Jurkat, Clone E6-1 (cell line): ENCODE measurements at regions not wholly inside any gene's neighbourhood (a gene's known extent, or its start where the extent isn't known, plus 50 kb on each side); places are given as distances from the start of the nearest gene placed in this dataset.
"Not testable (repeated sequence)": the region's sequence is repeated elsewhere in the genome, so short reads cannot be mapped to it uniquely, and the experiment has no call there.

Source experiments
- DNase-seq: peaks from one replicate; pipeline ENCODE4 v3.0.0-alpha.2; 2011; ENCODE audit warnings: low read depth, low spot score
- H3K4me3 ChIP-seq: 2 replicates; pipeline ENCODE4 v1.5.1; 2011; ENCODE audit warnings: mild to moderate bottlenecking, low read length, control low read depth, moderate library complexity

DNA sequence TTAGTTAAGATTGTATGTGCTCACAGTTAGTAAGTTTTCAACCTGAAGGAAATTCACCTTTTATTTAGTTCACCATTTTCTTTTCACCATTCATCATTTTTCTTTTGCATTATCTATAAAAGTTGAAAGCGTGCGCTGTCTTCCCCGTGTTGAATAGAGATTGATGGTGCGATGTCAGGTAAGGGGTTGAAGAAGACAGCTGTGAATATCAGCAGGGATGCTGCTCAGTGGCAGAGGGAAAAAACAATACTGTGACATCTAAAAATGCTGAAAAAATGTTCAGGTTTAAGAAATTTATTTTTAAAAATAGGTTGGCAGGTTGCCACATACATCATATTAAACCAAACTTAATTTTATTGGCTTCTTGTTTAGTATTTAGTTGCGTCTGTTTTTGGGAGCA lies 815.0 kb downstream of the DTWD2 start:
- no peak overlapping the region for H3K4me3 ChIP-seq
- DNase-seq: no peak

DNA sequence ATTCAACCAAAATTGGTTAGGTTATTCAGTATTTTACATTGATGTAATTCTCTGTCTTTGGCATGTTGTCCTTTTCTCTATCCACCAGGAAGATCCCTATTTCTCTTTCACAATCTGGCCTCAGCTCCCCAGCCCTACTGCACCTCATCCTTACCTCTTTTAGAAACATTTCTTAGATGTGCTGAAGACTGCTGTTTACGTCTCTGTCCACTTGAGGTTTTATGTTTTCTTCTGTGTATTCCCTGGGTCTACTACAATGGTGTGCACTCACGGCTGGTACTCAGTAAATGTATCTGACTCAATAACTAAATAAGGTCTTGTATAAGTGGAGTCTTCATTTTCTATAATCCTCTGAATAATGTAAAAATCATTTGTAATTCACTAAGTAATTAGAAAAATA lies 822.7 kb downstream of the DTWD2 start:
- DNase-seq: no peak
- no peak overlapping the region for H3K4me3 ChIP-seq

DNA sequence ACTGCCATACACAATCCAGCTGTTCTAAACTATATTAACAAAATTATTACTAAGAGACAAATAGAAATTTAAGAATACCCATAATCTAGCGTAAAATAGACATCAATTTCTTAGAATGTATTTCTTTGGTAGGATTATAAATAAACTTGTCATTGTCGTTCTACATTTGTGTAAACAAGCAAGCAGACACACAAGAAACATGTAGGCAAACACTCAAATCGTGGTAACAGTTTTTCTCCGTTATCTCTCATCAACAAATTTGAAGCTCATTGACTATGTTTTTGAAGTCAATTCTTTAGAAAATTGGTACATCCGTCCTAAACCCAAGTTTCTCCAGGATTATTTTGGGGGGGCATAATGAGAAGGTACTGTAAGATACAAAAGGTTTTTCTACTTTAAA lies 832.2 kb downstream of the DTWD2 start:
- DNase-seq: no peak
- H3K4me3 ChIP-seq: no peak overlapping the region

DNA sequence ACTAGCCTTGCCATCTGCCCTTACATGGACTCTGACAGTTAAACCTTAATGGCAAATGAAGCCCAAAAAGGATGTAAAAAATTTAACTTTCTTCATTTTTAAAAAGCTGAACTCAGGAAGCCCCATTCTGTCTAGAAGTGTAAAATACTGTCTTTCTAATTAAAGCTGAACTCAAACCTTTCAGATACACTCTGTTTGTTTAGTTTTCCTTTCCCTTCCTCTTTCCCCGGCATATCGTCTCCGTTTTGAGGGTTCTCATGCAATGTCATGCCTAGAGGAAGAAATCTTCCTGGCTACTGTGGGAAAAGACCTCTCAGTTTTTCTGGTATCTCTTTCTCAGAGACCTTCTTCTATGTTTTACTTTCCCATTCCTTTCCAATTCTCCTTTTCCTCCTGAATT lies 841.5 kb downstream of the DTWD2 start:
- no peak for DNase-seq
- no peak overlapping the region for H3K4me3 ChIP-seq

DNA sequence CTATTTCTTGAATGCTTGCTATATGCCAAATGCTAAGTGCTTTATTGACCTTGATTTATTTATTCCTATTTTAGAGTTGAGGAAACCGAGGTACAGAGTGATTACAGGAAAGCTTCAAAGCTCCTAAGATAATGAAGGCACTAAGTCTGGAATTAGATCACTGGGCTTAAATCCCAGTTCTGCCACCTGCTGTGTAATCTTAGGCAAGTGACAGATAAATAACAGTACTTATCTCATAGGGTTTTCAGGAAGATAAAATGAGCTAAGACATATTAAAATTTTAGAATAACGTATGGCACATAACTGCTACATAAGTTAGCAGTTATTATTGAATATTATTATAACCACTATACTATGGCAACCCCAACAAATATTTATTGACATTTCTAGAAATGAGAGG lies 843.8 kb downstream of the DTWD2 start:
- no peak overlapping the region for H3K4me3 ChIP-seq
- no peak for DNase-seq

DNA sequence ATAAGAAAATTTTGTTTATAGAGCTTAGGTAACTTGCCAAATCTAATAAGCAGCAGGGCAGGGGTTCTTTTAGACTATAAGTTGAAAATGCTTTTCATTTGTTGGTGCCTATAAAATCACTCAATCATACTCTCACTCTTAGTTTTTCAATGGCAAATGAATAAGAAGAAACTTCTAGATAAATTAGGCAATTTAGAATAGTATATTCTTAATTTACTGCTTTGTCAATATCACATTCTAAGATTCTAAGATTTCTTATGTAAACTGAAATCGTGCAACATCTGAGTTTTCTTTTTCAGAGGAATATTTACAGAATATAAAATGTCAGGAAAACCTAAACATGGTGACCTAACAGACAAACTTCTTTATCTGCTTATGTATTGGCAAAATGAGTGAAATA lies 849.0 kb downstream of the DTWD2 start:
- no peak overlapping the region for H3K4me3 ChIP-seq
- no peak for DNase-seq

DNA sequence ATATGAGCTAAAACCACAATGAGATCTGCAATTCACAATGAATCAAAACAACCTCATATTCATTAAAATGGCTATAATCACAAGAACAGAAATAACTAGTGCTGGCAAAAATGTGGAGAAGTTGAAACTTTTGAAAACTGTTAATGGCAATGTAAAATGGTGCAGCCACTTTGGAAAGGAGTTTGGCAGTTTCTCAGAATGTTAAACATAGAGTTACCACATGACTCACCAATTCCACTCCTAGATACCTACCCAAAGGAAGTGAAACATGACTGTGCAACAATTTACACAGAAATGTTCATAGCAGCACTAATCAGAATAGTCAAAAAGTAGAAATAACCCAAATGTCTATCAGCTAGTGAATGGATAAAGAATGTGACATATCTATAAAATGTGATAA lies 862.2 kb downstream of the DTWD2 start:
- no peak for DNase-seq
- no peak overlapping the region for H3K4me3 ChIP-seq

DNA sequence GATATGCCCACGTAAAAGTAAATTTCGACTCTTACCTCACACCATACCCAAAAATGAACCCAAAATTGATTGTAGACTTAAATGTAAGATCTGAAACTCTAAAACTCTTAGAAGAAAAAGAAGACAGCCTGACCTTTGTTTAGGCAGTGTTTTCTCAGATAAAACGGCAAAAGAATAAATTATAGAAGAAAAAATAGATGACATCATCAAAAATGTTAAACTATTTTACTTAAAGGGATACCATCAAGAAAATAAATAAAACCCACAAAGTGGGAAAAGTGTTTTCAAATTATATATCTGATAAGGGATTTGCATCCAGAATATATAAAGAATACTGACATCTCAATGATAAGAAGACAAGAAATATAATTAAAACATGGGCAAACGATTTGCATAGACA lies 862.7 kb downstream of the DTWD2 start:
- no peak for DNase-seq
- no peak overlapping the region for H3K4me3 ChIP-seq

DNA sequence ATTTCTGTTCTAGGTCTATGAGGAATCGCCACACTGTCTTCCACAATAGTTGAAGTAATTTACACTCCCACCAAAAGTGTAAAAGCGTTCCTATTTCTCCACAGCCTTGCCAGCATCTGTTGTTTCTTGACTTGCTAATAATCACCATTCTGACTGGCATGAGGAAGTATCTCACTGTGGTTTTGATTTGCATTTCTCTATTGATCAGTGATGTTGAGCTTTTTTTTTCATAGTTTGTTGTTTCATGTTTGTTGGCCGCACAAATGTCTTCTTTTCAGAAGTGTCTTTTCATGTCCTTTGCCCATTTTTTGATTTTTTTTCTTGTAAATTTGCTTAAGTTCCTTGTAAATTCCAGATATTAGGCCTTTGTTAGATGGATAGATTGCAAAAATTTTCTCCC lies 867.1 kb downstream of the DTWD2 start:
- DNase-seq: no peak
- H3K4me3 ChIP-seq: no peak overlapping the region

DNA sequence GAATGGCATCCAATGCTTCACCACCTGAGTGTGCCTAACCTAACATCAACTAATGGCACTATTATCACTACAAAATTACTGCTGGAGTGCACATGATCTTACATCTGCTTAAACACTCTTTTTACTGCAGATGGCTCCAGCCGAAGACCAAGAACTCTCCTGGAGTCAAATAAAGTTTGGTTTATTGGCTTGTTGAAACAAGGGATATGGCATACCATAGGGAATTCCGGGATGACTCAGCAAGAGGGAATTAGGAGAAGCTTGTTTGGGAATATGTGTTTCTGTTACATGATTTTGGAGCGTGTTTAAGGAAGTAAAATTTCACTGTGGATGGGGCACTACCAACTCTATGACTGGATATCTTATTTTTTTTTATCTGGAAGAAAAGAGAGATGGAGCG lies 872.6 kb downstream of the DTWD2 start:
- DNase-seq: no peak

DNA sequence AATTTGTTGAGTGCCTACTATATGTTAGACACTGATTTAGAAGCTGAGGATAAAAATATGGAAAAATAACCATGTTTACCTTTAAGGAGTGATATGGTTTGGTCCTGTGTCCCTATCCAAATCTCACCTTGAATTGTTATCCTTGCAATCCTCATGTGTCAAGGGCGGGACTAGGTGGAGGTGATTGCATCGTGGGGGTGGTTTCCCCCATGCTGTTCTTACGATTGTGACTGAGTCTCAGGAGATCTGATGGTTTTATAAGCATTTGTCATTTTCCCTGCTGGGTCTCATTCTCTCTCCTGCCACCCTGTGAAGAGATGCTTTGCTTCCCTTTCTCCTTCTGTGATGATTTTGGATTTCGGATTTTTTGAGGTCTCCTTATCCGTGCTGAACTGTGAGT lies 876.4 kb downstream of the DTWD2 start:
- DNase-seq: no peak
- no peak overlapping the region for H3K4me3 ChIP-seq

More for the DNA sequence above, 872.6 kb downstream of the DTWD2 start:
- H3K4me3 ChIP-seq: no peak overlapping the region

DNA sequence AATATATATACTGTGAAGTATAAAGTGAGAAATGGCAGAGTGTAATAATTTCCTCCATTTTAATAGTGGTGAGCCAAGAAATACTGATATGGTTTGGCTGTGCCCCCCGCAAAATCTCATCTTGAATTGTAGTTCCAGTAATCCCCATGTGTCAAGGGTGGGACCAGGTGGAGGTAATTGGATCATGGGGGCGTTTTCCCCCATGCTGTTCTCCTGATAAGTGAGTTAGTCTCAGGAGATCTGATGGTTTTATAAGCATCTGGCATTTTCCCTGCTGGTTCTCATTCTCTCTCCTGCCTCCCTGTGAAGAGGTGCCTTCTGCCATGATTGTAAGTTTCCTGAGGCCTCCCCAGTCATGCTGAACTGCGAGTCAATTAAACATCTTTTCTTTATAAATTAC lies 881.1 kb downstream of the DTWD2 start:
- not testable (repeated sequence) for DNase-seq, H3K4me3 ChIP-seq

DNA sequence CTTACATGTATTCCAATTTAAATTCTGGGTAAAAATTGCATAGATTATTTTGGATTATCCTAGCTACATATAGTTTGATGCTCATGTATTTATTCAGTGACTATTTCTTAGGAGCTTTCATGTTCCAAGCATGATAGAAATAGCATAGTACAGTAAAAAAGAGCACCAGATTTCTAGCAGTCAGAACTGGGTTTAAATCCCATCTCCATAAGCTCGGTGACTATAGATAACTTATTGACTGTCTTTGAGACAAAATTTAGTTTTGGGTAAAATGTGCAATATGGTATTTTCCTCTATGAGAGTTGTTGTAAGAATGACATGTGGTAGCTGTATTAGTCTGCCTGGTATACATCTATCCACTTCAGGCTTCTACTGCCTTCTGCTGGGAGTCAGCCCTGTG lies 889.6 kb downstream of the DTWD2 start:
- no peak for DNase-seq
- no peak overlapping the region for H3K4me3 ChIP-seq

DNA sequence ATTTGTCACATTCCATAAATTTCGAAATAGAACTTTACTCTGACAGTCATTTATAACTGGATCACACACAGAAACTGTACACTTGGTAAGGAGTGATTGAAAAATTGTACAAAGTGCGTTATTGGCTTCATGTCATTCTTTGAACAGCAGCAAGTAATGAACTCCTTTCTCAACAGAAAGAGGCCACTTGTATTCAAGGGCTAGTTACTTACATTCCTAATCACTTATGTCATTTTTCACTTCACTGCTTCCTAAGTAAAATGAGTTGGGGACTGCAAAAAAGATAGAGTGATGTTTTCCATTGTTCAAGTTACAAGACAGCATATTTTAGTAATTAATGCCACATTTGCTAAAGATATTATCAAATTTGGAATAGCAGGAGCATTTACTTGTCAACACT lies 893.2 kb downstream of the DTWD2 start:
- no peak overlapping the region for H3K4me3 ChIP-seq
- DNase-seq: no peak

DNA sequence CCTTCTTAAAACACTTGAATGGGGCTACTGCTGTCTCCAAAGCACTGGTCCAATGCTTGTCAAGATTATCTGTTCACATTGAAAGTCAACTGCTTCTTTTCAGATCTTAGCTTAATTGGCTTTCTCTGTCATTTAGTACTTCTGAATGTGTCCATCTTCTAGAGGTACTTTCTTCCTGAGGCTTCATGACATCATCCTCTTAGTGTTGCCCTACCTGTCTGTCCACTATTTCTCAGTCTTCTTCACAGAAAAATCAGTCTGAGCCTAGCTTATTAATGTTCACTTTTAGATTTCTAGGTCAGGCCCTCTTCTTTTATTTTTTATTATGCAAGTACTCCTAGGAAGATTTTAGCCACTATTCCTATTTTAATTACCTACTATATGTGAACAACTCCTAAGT lies 899.9 kb downstream of the DTWD2 start:
- DNase-seq: no peak
- no peak overlapping the region for H3K4me3 ChIP-seq

DNA sequence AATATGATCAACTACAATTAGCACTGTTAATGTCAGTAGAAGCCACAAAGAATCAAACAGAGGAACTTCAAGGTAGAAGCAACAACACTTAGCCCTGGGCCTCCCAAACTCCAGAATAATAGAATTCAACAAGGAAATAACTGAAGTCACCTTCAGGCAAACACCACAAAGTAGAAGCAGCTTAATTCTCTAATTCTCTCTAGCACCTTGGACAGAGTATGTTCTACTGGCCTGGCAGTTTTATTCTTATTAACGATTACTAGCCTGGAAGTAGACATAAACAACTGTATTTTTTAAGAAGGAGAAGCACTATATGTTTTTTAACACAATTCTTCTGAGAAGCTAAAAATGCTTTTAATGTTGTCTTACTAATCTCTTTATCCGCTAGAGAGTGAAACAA lies 911.9 kb downstream of the DTWD2 start:
- DNase-seq: no peak

DNA sequence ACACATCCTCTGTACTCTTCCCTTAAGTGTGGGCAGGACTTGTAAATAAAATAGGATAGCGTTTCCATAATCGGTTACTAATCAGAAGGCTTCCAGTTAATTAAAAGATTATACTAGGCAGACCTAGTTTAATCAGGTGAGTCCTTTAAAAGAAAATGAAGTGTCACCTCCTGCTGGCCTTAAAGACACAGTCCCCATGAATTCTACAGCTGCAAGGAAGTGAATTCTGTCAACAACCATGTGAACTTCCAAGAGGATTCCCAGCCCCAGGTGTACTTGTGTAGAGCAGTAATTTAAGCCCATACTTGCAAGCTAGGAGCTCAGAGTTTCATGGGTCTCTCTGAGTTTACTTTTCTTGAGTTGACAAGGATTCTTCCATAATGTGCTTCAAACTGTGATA lies 918.3 kb downstream of the DTWD2 start:
- DNase-seq: no peak
- no peak overlapping the region for H3K4me3 ChIP-seq

More for the DNA sequence above, 911.9 kb downstream of the DTWD2 start:
- no peak overlapping the region for H3K4me3 ChIP-seq

DNA sequence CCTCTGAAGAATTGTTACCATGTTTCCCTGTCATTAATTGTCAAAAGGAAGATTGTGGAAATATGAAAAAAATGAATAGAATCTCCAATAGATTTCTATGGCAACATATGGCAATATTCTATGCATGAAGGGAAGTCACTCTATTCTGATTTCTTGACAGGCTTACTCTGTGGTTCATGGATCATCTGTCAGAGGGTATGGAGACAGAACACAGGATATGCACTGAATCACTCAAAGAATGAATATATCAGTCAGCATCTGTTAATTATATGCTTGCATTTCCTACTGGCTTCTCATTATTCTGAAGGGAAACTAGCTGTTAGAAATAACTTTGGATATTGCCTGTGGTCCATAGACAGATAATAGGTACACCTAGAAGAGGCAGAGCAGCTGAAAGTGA lies 918.9 kb downstream of the DTWD2 start:
- DNase-seq: no peak
- H3K4me3 ChIP-seq: no peak overlapping the region

DNA sequence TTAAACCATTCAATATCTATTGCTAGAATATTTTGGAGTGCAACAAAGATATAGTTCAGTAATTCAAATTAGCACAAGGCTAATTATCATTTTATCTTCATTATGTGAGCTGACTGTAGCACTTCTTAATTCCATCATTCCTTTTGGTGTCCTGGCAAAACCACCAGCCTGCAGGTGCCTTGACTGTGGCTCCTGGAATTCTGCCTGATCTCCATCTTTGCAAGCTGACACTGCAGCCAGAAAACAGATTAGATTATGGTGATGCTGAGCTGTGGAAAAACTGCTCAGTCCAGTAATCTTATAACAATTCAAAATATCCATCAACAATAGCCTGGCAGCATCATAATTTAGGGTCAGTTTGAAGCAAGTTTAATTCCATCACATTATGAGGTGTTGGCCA lies 919.5 kb downstream of the DTWD2 start:
- no peak overlapping the region for H3K4me3 ChIP-seq
- no peak for DNase-seq

DNA sequence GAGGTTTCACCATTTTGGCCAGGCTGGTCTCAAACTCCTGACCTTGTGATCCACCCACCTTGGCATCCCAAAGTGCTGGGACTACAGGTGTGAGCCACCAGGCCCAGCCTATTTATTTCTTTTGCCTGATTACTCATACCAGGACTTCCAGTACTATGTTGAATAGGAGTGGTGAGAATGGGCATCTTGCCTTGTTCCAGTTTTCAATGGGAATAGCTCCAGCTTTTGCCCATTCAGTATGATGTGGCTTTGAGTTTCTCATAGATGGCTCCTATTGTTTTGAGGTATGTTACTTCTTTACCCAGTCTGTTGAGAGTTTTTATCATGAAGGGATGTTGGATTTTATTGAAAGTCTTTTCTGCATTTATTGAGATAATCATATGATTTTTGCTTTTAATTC lies 924.5 kb downstream of the DTWD2 start:
- not testable (repeated sequence) for DNase-seq

DNA sequence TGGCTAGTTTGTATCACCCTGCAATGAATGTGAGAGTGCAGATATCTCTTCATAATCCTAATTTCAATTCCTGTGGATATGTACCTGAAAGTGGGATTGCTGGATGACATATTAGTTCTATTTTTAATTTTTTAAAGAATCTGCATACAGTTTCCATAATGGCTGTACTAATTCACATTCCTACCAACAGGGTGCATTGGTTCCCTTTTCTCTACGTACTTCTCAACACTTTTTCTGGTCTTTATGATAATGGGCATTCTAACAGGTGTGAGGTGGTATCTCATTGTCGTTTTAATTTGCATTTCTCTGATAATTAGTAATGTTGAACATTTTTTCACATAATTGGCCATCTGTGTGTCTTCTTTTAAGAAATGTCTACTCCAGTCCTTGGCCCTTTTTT lies 927.5 kb downstream of the DTWD2 start:
- H3K4me3 ChIP-seq: no peak overlapping the region
- no peak for DNase-seq

More for the DNA sequence above, 924.5 kb downstream of the DTWD2 start:
- not testable (repeated sequence) for H3K4me3 ChIP-seq

DNA sequence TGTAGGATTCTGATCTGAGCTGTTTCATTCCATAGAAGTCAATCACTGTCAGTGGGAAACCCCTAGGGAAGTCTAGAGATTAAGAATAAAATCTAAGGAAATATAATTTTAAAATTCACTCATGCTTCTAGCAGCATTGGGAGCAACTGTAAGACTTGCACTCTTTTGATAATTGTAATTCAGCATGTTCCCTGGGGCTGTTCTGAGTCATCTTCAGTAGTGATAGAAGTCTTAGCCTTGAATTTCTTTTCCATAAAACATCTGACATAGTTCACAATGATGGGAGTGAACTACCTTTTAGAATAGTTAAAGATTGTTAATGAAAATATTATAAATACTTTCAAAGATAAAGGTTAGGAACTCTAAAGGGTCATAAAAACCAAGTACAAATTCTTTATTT lies 935.8 kb downstream of the DTWD2 start:
- DNase-seq: no peak

More for the DNA sequence above, 935.8 kb downstream of the DTWD2 start:
- no peak overlapping the region for H3K4me3 ChIP-seq
